Small intestine (tissue), 7 donors: ENCODE measurements at regions not wholly inside any gene's neighbourhood (a gene's known extent, or its start where the extent isn't known, plus 50 kb on each side); places are given as distances from the start of the nearest gene placed in this dataset.

ENCODE experiments used
- DNase-seq, 2 donors: peaks; one replicate each; pipeline versions ENCODE4 v3.0.0 to v3.0.0-alpha.2; 2013
- FAIRE-seq: peaks from 2 replicates; lab custom pipeline; 2012; peaks lifted over from hg19 to GRCh38; lab: Jason Lieb, UNC
- H3K27ac ChIP-seq, 3 donors: one replicate each; pipeline ENCODE4 v1.5.1; 2013; ENCODE audit warnings: low read length in 2 of 3, mild to moderate bottlenecking in 2 of 3, control low read depth in 1 of 3, inconsistent platforms in 1 of 3, low read depth in 1 of 3, moderate library complexity in 1 of 3
- H3K27me3 ChIP-seq, 3 donors: one replicate each; pipeline ENCODE4 v1.6.1; 2013; ENCODE audit warnings: low read length in 3 of 3, inconsistent platforms in 1 of 3; ENCODE audit not compliant: control insufficient read depth in 3 of 3, insufficient read depth in 3 of 3
- H3K36me3 ChIP-seq, 3 donors: one replicate each; pipeline ENCODE4 v1.6.1; 2013; ENCODE audit warnings: low read length in 3 of 3, inconsistent platforms in 1 of 3, low read depth in 1 of 3, mild to moderate bottlenecking in 1 of 3, moderate library complexity in 1 of 3; ENCODE audit not compliant: control insufficient read depth in 3 of 3, insufficient read depth in 2 of 3
- H3K4me1 ChIP-seq, 3 donors: one replicate each; pipeline ENCODE4 v1.6.1; 2013; ENCODE audit warnings: low read length in 2 of 3, inconsistent platforms in 1 of 3, low read depth in 1 of 3, mild to moderate bottlenecking in 1 of 3, moderate library complexity in 1 of 3; ENCODE audit not compliant: control insufficient read depth in 3 of 3, insufficient read depth in 2 of 3
- H3K4me3 ChIP-seq, 3 donors: one replicate each; pipeline ENCODE4 v1.5.1; 2013; ENCODE audit warnings: low read length in 3 of 3, control low read depth in 1 of 3, inconsistent platforms in 1 of 3, low read depth in 1 of 3, mild to moderate bottlenecking in 1 of 3, moderate library complexity in 1 of 3
- H3K9me3 ChIP-seq, 2 donors: one replicate each; pipeline ENCODE4 v1.6.1; 2013; ENCODE audit warnings: low read depth in 1 of 2, low read length in 1 of 2; ENCODE audit not compliant: control insufficient read depth in 2 of 2, insufficient read depth in 1 of 2
- WGBS, 3 donors: extraction: QIAGEN DNeasy Blood & Tissue Kit; methylation state at CpG; one replicate each; pipeline ENCODE4 v1.1.7; 2013; 5-methylcytosine and 5-hydroxymethylcytosine counted together
- donor health status: healthy with polysubstance abuse.
- donor health status: control.
- donor health status: control.
- donor health status: Bipolar disorder and iron deficiency.
- donor health status: healthy.

GRCh38 chr11:106464728-106465127, 387.3 kb downstream of the AASDHPPT start:
- no peak for FAIRE-seq
- no peak overlapping the region for H3K4me3 ChIP-seq
- H3K9me3 ChIP-seq = no peaks in the 10 kb centered on the region
- H3K27ac ChIP-seq = no peak overlapping the region
- no peaks in the 10 kb centered on the region for H3K27me3 ChIP-seq
- peaks cover 0 to 62% (median 2%) of the 10 kb centered on the region in 3 donors for H3K4me1 ChIP-seq
- H3K36me3 ChIP-seq = no peaks in the 10 kb centered on the region
- DNase-seq = no peak

DNA sequence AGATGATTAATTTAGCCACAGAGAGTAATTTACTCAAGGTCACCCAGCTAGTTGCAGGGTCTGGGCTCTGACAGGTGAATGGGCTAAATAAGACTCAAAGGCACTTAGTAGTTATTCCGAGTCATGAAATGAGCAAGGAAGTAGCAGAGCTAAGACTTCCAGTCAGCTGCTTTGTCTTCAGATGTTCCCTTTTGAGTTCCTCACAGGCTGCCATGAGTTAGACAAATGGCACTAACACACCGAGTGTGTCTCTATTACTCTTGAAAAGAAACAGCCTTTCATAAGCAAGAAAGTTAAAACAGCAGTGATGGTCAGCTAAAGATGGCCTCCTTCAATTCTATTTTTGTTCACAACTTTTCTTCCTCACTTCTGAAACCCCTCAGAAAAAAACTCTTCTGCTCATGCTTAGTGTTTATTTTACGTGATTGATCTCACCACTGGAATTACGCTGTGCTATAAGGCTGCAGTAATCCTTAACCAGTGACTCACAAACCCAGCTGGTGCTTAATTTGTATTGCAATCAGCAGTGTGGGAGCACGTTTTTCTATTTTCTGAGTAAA, 389.1 kb downstream of the AASDHPPT start:
- Histone ChIP-seq H3K27me3 (no peaks in the 10 kb centered on the region), H3K4me1 (peaks cover 0 to 56% (median 2%) of the 10 kb centered on the region in 3 donors), H3K27ac (peak overlapping the region in 2 of 3 donors; percentile 39 to 52), H3K9me3 (no peaks in the 10 kb centered on the region), H3K36me3 (no peaks in the 10 kb centered on the region), H3K4me3 (no peak overlapping the region)
- 21 to 33% (median 33%) methylated on average over 5 of the region's 5 CpGs for WGBS, 3 donors
- FAIRE-seq (no peak), DNase-seq (peak; percentile 60 to 66)

GRCh38 chr11:106467501-106467900, 390.0 kb downstream of the AASDHPPT start:
- Histone ChIP-seq H3K4me1 (peaks cover 0 to 55% (median 0%) of the 10 kb centered on the region in 3 donors), H3K27me3 (no peaks in the 10 kb centered on the region), H3K36me3 (no peaks in the 10 kb centered on the region), H3K4me3 (no peak overlapping the region), H3K27ac (peak overlapping the region in 1 of 3 donors; percentile 43), H3K9me3 (no peaks in the 10 kb centered on the region)
- FAIRE-seq (no peak), DNase-seq (peak; percentile 48 to 60)

GRCh38 chr11:106468086-106468485, 390.6 kb downstream of the AASDHPPT start:
- Histone ChIP-seq H3K4me1 (peaks cover 0 to 53% (median 0%) of the 10 kb centered on the region in 3 donors), H3K36me3 (no peaks in the 10 kb centered on the region), H3K9me3 (no peaks in the 10 kb centered on the region), H3K27ac (peak overlapping the region in 1 of 3 donors; percentile 66), H3K27me3 (no peaks in the 10 kb centered on the region), H3K4me3 (no peak overlapping the region)
- WGBS, 3 donors = 47 to 53% (median 51%) methylated on average over 3 of the region's 3 CpGs
- FAIRE-seq (no peak), DNase-seq (peak in 1 of 2 donors; percentile 69)

DNA sequence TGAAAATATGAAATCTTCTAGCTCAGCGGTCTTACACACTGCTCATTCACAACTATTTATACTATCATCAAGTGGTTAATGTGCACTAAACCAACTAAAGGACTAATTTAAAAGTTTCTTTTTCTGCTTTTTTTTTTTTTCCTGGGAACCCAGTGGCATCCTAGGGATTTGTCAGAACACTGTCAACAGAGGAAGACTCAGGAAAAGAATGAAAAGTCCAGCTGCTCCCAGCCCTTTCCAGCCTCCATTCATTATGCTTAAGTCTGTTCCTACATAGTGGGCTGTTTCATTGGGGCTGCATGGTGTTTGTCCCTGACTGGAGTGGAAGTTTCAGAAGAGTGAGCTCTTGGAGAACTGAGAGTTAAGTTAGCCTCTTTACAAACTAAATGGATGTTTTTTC, 391.1 kb downstream of the AASDHPPT start:
- Histone ChIP-seq H3K27ac (peak overlapping the region in 1 of 3 donors; percentile 66), H3K36me3 (no peaks in the 10 kb centered on the region), H3K27me3 (no peaks in the 10 kb centered on the region), H3K9me3 (no peaks in the 10 kb centered on the region), H3K4me3 (no peak overlapping the region), H3K4me1 (peaks cover 0 to 49% (median 0%) of the 10 kb centered on the region in 3 donors)
- WGBS, 3 donors = 84 to 100% (median 97%) methylated on average over 1 of the region's 1 CpG
- FAIRE-seq = no peak
- DNase-seq = peak in 1 of 2 donors; percentile 25

- Histone ChIP-seq H3K4me1 (peaks cover 0 to 44% (median 0%) of the 10 kb centered on the region in 3 donors), H3K4me3 (no peak overlapping the region), H3K9me3 (peaks cover 0 to 6% of the 10 kb centered on the region in 2 donors), H3K27ac (no peak overlapping the region), H3K27me3 (no peaks in the 10 kb centered on the region), H3K36me3 (no peaks in the 10 kb centered on the region)
- FAIRE-seq = no peak
- WGBS, 3 donors = 87 to 93% (median 90%) methylated on average over 3 of the region's 3 CpGs
- DNase-seq = no peak
Measured at GRCh38 chr11:106470230-106470629, 392.8 kb downstream of the AASDHPPT start.

DNA sequence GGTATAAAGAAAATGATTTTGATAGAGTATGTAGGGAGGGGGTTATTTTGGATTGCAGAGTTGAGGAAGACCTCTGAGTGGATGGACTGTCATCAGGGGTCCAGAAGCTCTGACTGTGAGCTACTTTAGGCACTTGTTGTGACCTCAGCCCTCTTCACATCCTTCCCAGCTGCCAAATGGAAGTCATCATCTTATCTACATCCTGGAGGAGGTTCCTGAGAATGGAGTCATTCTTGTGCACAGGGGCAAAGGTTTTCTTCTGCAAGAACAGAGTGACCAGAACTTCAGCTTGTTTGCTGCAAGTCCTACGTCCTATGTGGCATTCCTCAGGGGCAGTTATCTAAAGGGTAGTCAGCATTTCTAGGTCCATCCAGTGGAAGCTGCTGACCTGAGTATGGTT, 393.8 kb downstream of the AASDHPPT start:
- FAIRE-seq = no peak
- Histone ChIP-seq H3K36me3 (no peaks in the 10 kb centered on the region), H3K27me3 (no peaks in the 10 kb centered on the region), H3K4me1 (peaks cover 0 to 37% (median 0%) of the 10 kb centered on the region in 3 donors), H3K9me3 (peaks cover 0 to 6% of the 10 kb centered on the region in 2 donors), H3K27ac (peak overlapping the region in 1 of 3 donors; percentile 12), H3K4me3 (no peak overlapping the region)
- 24 to 35% (median 35%) methylated on average over 1 of the region's 1 CpG for WGBS, 3 donors
- DNase-seq = peak; percentile 66 to 67

GRCh38 chr11:106473089-106473722, 395.7 kb downstream of the AASDHPPT start:
- peaks cover 0 to 25% (median 0%) of the 10 kb centered on the region in 3 donors for H3K4me1 ChIP-seq
- FAIRE-seq = no peak
- no peak for DNase-seq
- no peak overlapping the region for H3K4me3 ChIP-seq
- peaks cover 0 to 6% of the 10 kb centered on the region in 2 donors for H3K9me3 ChIP-seq
- H3K27ac ChIP-seq = no peak overlapping the region
- WGBS, 3 donors = 56 to 81% (median 64%) methylated on average over 2 of the region's 2 CpGs
- no peaks in the 10 kb centered on the region for H3K27me3 ChIP-seq
- no peaks in the 10 kb centered on the region for H3K36me3 ChIP-seq
